ENCODE measurements at regions not wholly inside any gene's neighbourhood (a gene's known extent, or its start where the extent isn't known, plus 50 kb on each side); places are given as distances from the start of the nearest gene placed in this dataset.

DNA sequence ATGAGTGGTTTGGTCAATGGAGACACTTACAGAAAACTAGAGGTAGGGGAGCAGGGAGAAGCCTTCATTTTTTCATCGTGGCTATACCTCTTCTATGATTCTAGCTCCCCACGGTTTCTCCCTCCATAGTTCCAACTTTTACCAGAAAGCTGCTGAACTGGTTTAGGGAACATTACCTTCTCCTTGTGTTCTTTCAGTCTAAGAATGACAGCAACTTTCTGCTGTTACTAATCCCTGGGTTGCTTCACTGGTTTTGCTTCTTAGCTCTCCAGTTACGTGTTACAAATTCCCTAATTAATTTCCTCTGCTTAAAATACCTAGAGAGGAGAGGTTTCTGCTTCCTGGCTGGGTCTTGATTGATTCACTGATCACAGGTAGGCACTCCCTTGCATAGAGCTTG is 499.9 kb downstream of the SLC4A3 start (continued):
- TF ChIP-seq MGA (IDR thresholded peaks at IDR 0.05) = no peak
- TF ChIP-seq SP2 (IDR thresholded peaks at IDR 0.05; ENCODE audit: extremely low read depth, low read depth, low read length, poor library complexity, severe bottlenecking) = no peak
- no peak for TF ChIP-seq ZNF644 (tag; IDR thresholded peaks at IDR 0.05; ENCODE audit: low read depth)
- TF ChIP-seq KHSRP (IDR thresholded peaks at IDR 0.05) = no peak
- TF ChIP-seq SP1 (CRISPR knock-in tag; IDR thresholded peaks at IDR 0.05) = no peak
- TF ChIP-seq RBFOX2 (IDR thresholded peaks at IDR 0.05; ENCODE audit: low read depth, low read length) = no peak
- no peak for TF ChIP-seq GTF3C2 (IDR thresholded peaks at IDR 0.05; ENCODE audit: borderline replicate concordance, extremely low read depth, insufficient read length)
- TF ChIP-seq, protein P1, sequence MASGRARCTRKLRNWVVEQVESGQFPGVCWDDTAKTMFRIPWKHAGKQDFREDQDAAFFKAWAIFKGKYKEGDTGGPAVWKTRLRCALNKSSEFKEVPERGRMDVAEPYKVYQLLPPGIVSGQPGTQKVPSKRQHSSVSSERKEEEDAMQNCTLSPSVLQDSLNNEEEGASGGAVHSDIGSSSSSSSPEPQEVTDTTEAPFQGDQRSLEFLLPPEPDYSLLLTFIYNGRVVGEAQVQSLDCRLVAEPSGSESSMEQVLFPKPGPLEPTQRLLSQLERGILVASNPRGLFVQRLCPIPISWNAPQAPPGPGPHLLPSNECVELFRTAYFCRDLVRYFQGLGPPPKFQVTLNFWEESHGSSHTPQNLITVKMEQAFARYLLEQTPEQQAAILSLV (tag; IDR thresholded peaks at IDR 0.05) = no peak
- no peak for TF ChIP-seq NEUROD1 (IDR thresholded peaks at IDR 0.05; ENCODE audit: borderline replicate concordance, low read depth, low read length, partially characterized antibody)
- no peak for TF ChIP-seq SMC3 (conservative IDR thresholded peaks at IDR 0.05; ENCODE audit: insufficient read depth, low read depth, low read length)
- TF ChIP-seq CBX2 (IDR thresholded peaks at IDR 0.05; ENCODE audit: insufficient read depth, low read length, poor library complexity, severe bottlenecking) = no peak
- TF ChIP-seq TEAD1 (CRISPR knock-in tag; IDR thresholded peaks at IDR 0.05) = no peak

All from K562 (cell line).